IPS DF 6.9 (cell line): ENCODE measurements at regions not wholly inside any gene's neighbourhood (a gene's known extent, or its start where the extent isn't known, plus 50 kb on each side); places are given as distances from the start of the nearest gene placed in this dataset.

Source experiments
- DNase-seq: peaks from one replicate; pipeline ENCODE4 v3.0.0-alpha.2; 2013; ENCODE audit warnings: low read depth, low spot score
- H3K27ac ChIP-seq: one replicate; pipeline ENCODE4 v1.5.1; 2013; ENCODE audit warnings: low read length, control low read depth
- H3K27me3 ChIP-seq: 2 replicates; pipeline ENCODE4 v1.6.1; 2013; ENCODE audit warnings: mild to moderate bottlenecking, low read length; ENCODE audit not compliant: control insufficient read depth, insufficient read depth
- H3K36me3 ChIP-seq: 2 replicates; pipeline ENCODE4 v1.6.1; 2013; ENCODE audit warnings: low read length; ENCODE audit not compliant: control insufficient read depth, insufficient read depth
- H3K4me1 ChIP-seq: 2 replicates; pipeline ENCODE4 v1.6.1; 2013; ENCODE audit warnings: low read length; ENCODE audit not compliant: control insufficient read depth, insufficient read depth
- H3K4me3 ChIP-seq: 2 replicates; pipeline ENCODE4 v1.5.1; 2013; ENCODE audit warnings: mild to moderate bottlenecking, low read length
- H3K9me3 ChIP-seq: 2 replicates; pipeline ENCODE4 v1.6.1; 2013; ENCODE audit warnings: low read length, inconsistent platforms; ENCODE audit not compliant: control insufficient read depth, insufficient read depth
- WGBS: extraction: QIAGEN DNeasy Blood & Tissue Kit; methylation state at CpG from one replicate; pipeline ENCODE4 v1.1.7; 2013; ENCODE audit warnings: mixed read lengths, missing lambda C conversion rate; ENCODE audit not compliant: insufficient read length, insufficient coverage; 5-methylcytosine and 5-hydroxymethylcytosine counted together

- Histone ChIP-seq H3K27me3 (no peaks in the 10 kb centered on the region), H3K4me3 (no peak overlapping the region), H3K36me3 (no peaks in the 10 kb centered on the region), H3K4me1 (no peaks in the 10 kb centered on the region), H3K27ac (no peak overlapping the region), H3K9me3 (no peaks in the 10 kb centered on the region)
- no peak for DNase-seq
Observed at GRCh38 chr10:50936335-50936734, 50.9 kb upstream of the A1CF start.

GRCh38 chr10:50937230-50937907 is 51.9 kb upstream of the A1CF start:
- Histone ChIP-seq H3K27ac (no peak overlapping the region), H3K9me3 (no peaks in the 10 kb centered on the region), H3K4me3 (no peak overlapping the region), H3K27me3 (no peaks in the 10 kb centered on the region), H3K4me1 (no peaks in the 10 kb centered on the region), H3K36me3 (no peaks in the 10 kb centered on the region)
- DNase-seq: no peak
- 100% methylated on average over 2 of the region's 4 CpGs for WGBS

GRCh38 chr10:50941629-50942028 is 56.2 kb upstream of the A1CF start:
- H3K36me3 ChIP-seq: no peaks in the 10 kb centered on the region
- H3K4me3 ChIP-seq: no peak overlapping the region
- no peaks in the 10 kb centered on the region for H3K27me3 ChIP-seq
- H3K9me3 ChIP-seq: no peaks in the 10 kb centered on the region
- H3K4me1 ChIP-seq: no peaks in the 10 kb centered on the region
- DNase-seq: no peak
- no CpG with 5 or more reads among the region's 3 CpGs for WGBS
- H3K27ac ChIP-seq: no peak overlapping the region

GRCh38 chr10:50946991-50947781 is 61.8 kb upstream of the A1CF start:
- H3K27me3 ChIP-seq: no peaks in the 10 kb centered on the region
- H3K4me1 ChIP-seq: no peaks in the 10 kb centered on the region
- H3K9me3 ChIP-seq: no peaks in the 10 kb centered on the region
- no peak for DNase-seq
- no peak overlapping the region for H3K4me3 ChIP-seq
- no CpG with 5 or more reads among the region's 6 CpGs for WGBS
- H3K36me3 ChIP-seq: no peaks in the 10 kb centered on the region
- H3K27ac ChIP-seq: no peak overlapping the region

GRCh38 chr10:50951365-50951764 is 65.9 kb upstream of the A1CF start:
- no peak overlapping the region for H3K4me3 ChIP-seq
- no CpG with 5 or more reads among the region's 4 CpGs for WGBS
- no peaks in the 10 kb centered on the region for H3K4me1 ChIP-seq
- no peaks in the 10 kb centered on the region for H3K27me3 ChIP-seq
- no peak for DNase-seq
- no peaks in the 10 kb centered on the region for H3K9me3 ChIP-seq
- H3K27ac ChIP-seq: no peak overlapping the region
- H3K36me3 ChIP-seq: no peaks in the 10 kb centered on the region

DNA sequence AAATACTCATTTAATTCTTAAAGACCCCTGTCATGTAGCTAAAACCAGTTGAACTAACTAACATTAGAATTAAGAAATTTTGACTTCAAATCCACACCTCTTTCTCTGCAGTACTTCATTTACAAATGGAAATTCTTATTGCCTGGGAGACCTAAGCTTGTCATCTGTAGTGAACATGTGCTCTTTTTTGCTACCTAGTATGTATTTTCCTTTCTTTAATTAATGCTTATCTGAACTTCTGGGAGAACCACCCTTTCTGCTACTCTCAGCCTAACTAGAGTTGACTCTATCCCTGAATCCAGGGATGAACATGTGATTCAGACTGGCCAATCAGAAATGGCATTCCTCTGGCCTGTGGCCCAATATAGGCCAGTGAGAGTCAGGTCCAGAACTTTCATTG is 75.9 kb upstream of the A1CF start:
- no peaks in the 10 kb centered on the region for H3K4me1 ChIP-seq
- no peak overlapping the region for H3K27ac ChIP-seq
- H3K36me3 ChIP-seq: no peaks in the 10 kb centered on the region
- no peak for DNase-seq
- H3K9me3 ChIP-seq: no peaks in the 10 kb centered on the region
- no peaks in the 10 kb centered on the region for H3K27me3 ChIP-seq
- H3K4me3 ChIP-seq: no peak overlapping the region

DNA sequence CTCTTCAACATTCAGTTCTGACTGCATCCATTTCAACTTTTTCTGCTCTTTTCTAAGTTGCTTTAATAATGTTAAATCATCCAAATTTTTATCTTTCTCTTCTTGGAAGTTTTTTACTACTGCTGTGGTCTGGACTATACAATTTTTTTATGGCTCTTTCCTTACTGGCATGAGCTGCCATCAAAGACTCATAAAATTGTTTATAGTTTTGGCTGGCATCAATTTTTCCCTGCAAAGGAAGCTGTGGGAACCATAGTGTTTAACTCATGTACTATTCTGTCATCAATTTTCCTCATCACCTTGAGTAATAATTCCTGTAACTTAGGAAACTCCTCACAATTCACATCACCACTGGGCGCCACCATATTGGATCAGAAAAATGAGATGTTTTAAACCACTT is 77.6 kb upstream of the A1CF start:
- Histone ChIP-seq H3K36me3 (no peaks in the 10 kb centered on the region), H3K27me3 (no peaks in the 10 kb centered on the region), H3K4me1 (no peaks in the 10 kb centered on the region), H3K9me3 (no peaks in the 10 kb centered on the region), H3K27ac (no peak overlapping the region), H3K4me3 (no peak overlapping the region)
- WGBS: no CpG with 5 or more reads among the region's 1 CpG
- no peak for DNase-seq

DNA sequence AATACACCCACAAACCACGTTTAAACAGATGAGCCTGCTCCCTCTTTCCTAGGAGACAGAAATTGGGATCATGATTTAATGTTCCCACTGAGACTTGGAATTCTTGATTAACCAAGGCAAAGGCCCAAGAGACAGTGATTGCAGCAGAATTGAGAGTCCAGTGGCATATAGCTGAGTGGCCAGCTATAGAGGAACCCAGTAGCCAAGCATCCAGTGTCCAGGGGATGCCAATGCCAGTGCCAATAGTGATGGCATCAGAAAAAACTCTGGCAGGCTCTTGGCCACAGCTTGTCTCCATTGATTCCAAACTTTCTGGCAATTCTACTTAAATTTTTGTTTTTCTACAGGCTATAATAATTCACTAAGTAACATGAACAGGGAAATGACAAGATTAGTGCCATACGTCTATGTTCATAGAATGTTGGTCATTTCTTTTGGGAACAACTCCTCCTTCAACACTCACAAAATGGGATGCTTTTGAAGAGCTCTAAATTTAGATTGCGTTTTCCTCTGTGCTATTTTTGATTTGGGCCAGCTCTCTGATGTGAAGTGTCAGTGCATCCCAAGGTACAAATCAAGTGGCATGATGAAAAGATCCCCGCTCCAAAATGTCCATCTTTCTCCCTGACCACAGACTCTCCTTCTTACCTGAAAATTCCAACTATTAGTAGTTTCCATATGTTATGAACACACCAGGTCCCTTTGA is 83.1 kb upstream of the A1CF start:
- H3K9me3 ChIP-seq: no peaks in the 10 kb centered on the region
- no peak overlapping the region for H3K27ac ChIP-seq
- no peaks in the 10 kb centered on the region for H3K4me1 ChIP-seq
- H3K27me3 ChIP-seq: no peaks in the 10 kb centered on the region
- WGBS: no CpG with 5 or more reads among the region's 4 CpGs
- no peak for DNase-seq
- H3K36me3 ChIP-seq: no peaks in the 10 kb centered on the region
- no peak overlapping the region for H3K4me3 ChIP-seq

DNA sequence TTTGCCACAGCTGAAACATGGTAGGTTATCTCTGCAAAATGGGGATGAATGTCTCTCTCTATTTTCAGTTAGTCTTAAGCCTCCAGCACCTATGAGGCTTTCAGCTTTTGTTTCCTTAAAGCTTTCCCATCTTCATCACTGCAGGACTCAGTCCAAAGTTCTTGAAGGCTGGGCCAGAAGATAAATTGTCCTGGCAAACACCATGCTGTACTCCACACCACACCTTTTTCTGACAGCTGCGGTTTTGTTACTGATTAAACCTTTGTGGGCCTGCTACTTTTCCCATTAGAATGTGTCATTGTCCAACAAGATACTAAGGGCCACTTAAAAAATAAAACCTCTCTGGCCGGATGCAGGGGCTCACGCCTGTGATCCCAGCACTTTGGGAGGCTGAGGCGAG is 87.2 kb upstream of the A1CF start:
- H3K27ac ChIP-seq: no peak overlapping the region
- H3K36me3 ChIP-seq: no peaks in the 10 kb centered on the region
- no peaks in the 10 kb centered on the region for H3K4me1 ChIP-seq
- no peaks in the 10 kb centered on the region for H3K27me3 ChIP-seq
- no peak for DNase-seq
- no peaks in the 10 kb centered on the region for H3K9me3 ChIP-seq
- no CpG with 5 or more reads among the region's 4 CpGs for WGBS
- H3K4me3 ChIP-seq: no peak overlapping the region

DNA sequence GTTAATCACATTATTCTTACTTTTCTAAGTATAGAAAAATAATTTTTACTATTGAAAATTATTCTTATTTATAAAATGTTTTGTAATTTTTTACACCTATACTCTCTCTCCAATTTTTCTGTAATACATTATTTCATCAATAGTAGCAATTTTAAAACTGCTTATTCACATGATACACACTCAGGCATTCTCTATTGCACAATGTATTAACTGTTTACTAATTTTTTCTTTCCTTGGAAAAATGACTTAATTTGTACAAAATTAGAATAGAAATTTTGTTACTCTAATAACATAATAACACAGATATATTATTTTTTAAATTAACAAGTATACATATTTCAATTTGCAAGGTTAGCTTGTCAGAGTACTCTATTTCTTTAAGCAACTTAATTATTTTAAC is 92.9 kb upstream of the PRKG1 start:
- H3K4me3 ChIP-seq: no peak overlapping the region
- H3K27ac ChIP-seq: no peak overlapping the region
- no peak for DNase-seq
- no peaks in the 10 kb centered on the region for H3K27me3 ChIP-seq
- no peaks in the 10 kb centered on the region for H3K36me3 ChIP-seq
- no peaks in the 10 kb centered on the region for H3K4me1 ChIP-seq
- no peaks in the 10 kb centered on the region for H3K9me3 ChIP-seq
